Gastroesophageal sphincter (tissue), 3 donors: ENCODE measurements at regions not wholly inside any gene's neighbourhood (a gene's known extent, or its start where the extent isn't known, plus 50 kb on each side); places are given as distances from the start of the nearest gene placed in this dataset.

Experiments
- CTCF ChIP-seq, 4 experiments: fragments of 200-600 bp in 2 of 4; fragments of 450-650 bp in 2 of 4; sonication (generic) in 1 of 4; IDR thresholded peaks; one replicate each; pipeline ENCODE4 v1.5.1; 2017 to 2019; ENCODE audit warnings: antibody characterized with exemption in 4 of 4, mild to moderate bottlenecking in 2 of 4, moderate library complexity in 2 of 4
- EP300 ChIP-seq: sonication (generic); formaldehyde crosslinking; IDR thresholded peaks from one replicate; pipeline ENCODE4 v1.6.1; 2017; ENCODE audit warnings: antibody characterized with exemption, mild to moderate bottlenecking
- POLR2A ChIP-seq, 2 donors: fragments of 450-650 bp; IDR thresholded peaks; one replicate each; pipeline ENCODE4 v1.6.1; 2017; ENCODE audit warnings: antibody characterized with exemption in 2 of 2, mild to moderate bottlenecking in 2 of 2, moderate library complexity in 1 of 2
- POLR2AphosphoS5 ChIP-seq: sonication (generic); formaldehyde crosslinking; IDR thresholded peaks from one replicate; pipeline ENCODE4 v1.6.1; 2017; ENCODE audit warnings: antibody characterized with exemption

GRCh38 chr15:95536638-95537037 lies 793.9 kb upstream of the NR2F2 start:
- no peak for TF ChIP-seq CTCF (IDR thresholded peaks at IDR 0.05)
- no peak for TF ChIP-seq EP300
- TF ChIP-seq POLR2A (IDR thresholded peaks at IDR 0.05), result no peak
- TF ChIP-seq POLR2AphosphoS5, result no peak
